EH (cell line): ENCODE measurements at regions not wholly inside any gene's neighbourhood (a gene's known extent, or its start where the extent isn't known, plus 50 kb on each side); places are given as distances from the start of the nearest gene placed in this dataset.

ENCODE experiments used
- DNase-seq: peaks from one replicate; pipeline ENCODE4 v3.0.0-alpha.2; 2015; ENCODE audit warnings: low read depth

GRCh38 chr7:1378610-1379601, 80.4 kb downstream of the MICALL2 start:
- DNase-seq: no peak

DNA sequence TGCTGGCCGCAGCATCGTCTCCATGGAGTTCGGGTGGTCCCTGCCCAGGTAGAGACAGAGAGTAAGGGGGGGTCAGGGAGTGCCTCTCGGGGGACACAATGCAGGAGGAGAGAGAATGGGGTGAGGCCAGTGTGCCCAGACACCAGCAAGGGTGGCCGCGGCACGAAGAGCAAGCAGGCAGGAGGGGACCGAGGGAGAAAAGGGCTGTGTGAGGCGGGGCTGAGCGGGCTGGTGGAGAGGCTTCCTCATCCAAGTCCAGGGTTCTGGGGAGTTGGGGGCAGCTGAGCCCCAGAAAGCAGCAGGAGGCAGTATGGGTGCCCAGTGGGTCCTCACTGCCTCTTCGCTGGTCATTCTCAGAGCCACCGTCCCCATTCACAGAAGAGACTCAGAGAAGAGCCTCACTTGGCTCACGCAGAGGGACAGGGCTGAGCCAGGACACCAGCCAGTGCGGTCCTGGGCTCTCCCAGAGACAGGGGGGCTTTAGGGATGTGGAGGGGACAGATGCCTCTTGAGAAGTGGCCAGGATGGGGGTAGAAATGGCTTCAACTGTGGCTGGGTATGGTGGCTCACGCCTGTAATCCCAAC, 78.9 kb downstream of the MICALL2 start:
- no peak for DNase-seq

DNA sequence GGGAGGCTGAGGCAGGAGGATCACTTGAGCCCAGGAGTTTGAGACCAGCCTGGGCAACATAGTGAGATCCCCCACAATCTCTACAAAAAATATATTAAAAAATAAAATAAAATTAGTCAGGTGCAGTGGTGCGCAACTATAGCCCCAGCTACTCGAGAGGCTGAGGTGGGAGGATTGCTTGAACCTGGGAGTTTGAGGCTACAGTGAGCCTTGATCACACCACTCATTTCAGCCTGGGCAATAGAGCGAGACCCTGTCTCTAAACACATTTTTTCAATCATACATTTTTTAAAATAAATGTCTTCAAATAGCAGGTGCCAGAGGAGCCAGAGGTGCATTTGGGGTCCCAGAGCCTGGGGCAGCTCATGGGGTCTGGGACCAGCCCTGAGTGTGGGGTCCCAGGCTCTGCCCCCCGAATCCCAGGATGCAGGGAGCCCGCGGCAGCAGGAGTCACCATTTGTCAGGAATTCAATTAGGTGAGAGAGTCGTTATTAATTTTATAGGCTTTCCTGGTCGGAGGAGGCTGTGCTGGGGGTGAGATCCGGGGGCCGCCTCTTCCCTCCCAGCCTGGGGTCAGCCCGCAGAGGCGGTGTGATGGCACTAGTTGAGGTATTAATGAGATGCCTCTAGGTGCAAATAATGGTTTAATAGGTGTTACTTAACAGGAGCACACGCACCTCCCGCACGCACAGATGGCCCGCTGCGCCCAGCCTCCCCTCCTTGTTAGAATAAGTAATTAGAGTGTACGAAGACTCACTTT, 78.3 kb downstream of the MICALL2 start:
- no peak for DNase-seq

GRCh38 chr7:1382553-1383397, 76.5 kb downstream of the MICALL2 start:
- no peak for DNase-seq

DNA sequence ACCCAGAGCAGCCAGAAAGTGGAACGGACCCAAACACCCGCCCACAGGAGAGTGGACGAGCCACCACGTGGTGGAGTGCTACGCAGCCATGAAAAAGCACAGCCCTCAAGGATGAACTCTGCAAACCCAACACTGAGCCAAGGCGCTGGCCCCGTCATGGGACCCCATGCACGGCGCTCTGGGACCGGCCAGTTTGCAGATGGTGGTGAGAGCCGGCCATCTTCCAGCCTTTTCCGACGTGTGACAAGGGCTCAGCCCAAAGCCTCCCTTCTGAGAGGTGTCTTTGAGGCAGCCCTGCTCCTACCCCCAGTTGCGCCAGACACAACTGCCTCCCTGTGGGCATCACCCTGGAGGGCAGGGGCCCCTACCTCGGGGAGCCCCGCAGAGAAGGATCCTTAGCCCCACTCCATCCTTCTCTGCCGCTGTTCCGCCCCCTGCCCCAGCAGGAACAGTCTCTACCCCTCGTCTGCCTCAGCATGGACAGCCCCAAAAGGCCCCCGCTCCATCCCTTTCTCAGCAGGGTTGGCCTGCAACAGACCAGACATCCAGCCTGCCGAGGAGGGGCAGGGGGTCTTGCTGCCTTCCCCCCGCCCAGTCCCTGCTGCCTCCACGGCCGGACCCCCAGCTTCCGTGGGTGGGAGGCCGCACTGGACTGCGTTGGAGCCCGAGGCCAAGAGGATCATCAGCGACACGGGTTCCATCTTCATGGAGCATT, 75.7 kb downstream of the MICALL2 start:
- no peak for DNase-seq

DNA sequence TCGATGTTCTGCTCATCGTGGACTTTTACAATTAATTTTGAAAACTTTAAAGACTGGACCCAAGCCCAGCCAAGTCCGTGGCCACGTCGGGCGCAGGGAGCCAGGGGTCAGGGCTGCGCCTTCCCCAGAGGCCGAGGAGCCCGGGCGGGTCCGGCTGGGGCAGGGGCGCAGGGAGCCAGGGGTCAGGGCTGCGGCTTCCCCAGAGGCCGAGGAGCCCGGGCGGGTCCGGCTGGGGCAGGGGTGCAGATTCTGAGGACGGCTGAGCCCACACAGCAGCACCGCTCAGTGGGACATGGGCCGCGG, 75.2 kb downstream of the MICALL2 start:
- DNase-seq: no peak
